DND-41 (cell line): ENCODE measurements at regions not wholly inside any gene's neighbourhood (a gene's known extent, or its start where the extent isn't known, plus 50 kb on each side); places are given as distances from the start of the nearest gene placed in this dataset.
A peak's percentile ranks its signal among the peaks of the same experiment; 100 is the strongest.

Experiments used
- ATAC-seq: fragments of 200-7000 bp; cut with Tn5 transposase; 3 replicates; pipeline ENCODE4 v1.9.1; 2021; ENCODE audit warnings: low read depth; ENCODE audit not compliant: insufficient read depth
- DNase-seq: peaks from one replicate; pipeline ENCODE4 v3.0.0-alpha.2; 2020
- H2AFZ ChIP-seq: 2 replicates; pipeline ENCODE4 v1.6.0; 2012; ENCODE audit warnings: low read depth, low read length
- H3K27ac ChIP-seq: 2 replicates; pipeline ENCODE4 v1.5.1; 2012; ENCODE audit warnings: low read length, inconsistent platforms
- H3K27me3 ChIP-seq: fragments of 200-600 bp; sonication (generic); 2 replicates; pipeline ENCODE4 v1.6.0; 2012; ENCODE audit warnings: low read length, mild to moderate bottlenecking, inconsistent platforms; ENCODE audit not compliant: insufficient read depth, poor library complexity
- H3K36me3 ChIP-seq: 2 replicates; pipeline ENCODE4 v1.5.1; 2012; ENCODE audit warnings: low read length, inconsistent platforms; ENCODE audit not compliant: insufficient read depth
- H3K4me1 ChIP-seq: 2 replicates; pipeline ENCODE4 v1.5.1; 2012; ENCODE audit warnings: mild to moderate bottlenecking, low read length; ENCODE audit not compliant: insufficient read depth
- H3K4me2 ChIP-seq: 2 replicates; pipeline ENCODE4 v1.6.0; 2012; ENCODE audit warnings: mild to moderate bottlenecking, moderate library complexity, low read length, inconsistent platforms; ENCODE audit not compliant: insufficient read depth
- H3K4me3 ChIP-seq, 2 experiments: fragments of 200-600 bp in 1 of 2; shearing (Covaris generic) in 1 of 2; 2 replicates each; pipeline ENCODE4 v1.5.1; 2012 to 2016; ENCODE audit warnings: inconsistent platforms in 2 of 2, low read length in 2 of 2, mild to moderate bottlenecking in 2 of 2, low read depth in 1 of 2, moderate library complexity in 1 of 2
- H3K79me2 ChIP-seq: 2 replicates; pipeline ENCODE4 v1.6.0; 2012; ENCODE audit warnings: low read length, inconsistent platforms; ENCODE audit not compliant: insufficient read depth
- H3K9ac ChIP-seq: 2 replicates; pipeline ENCODE4 v1.6.0; 2012; ENCODE audit warnings: low read depth, mild to moderate bottlenecking, inconsistent platforms, low read length, moderate library complexity
- H3K9me3 ChIP-seq: 2 replicates; pipeline ENCODE4 v1.5.1; 2012; ENCODE audit warnings: low read length, moderate library complexity, mild to moderate bottlenecking, inconsistent platforms; ENCODE audit not compliant: insufficient read depth, severe bottlenecking
- H4K20me1 ChIP-seq: 2 replicates; pipeline ENCODE4 v1.6.0; 2012; ENCODE audit warnings: low read length; ENCODE audit not compliant: insufficient read depth
- CTCF ChIP-seq: IDR thresholded peaks from 2 replicates; pipeline ENCODE4 v1.5.1; 2012; ENCODE audit warnings: borderline replicate concordance, low read length, moderate library complexity, mild to moderate bottlenecking; ENCODE audit not compliant: poor library complexity, severe bottlenecking; ENCODE audit errors: extremely low read depth
- EZH2 ChIP-seq: IDR thresholded peaks from 3 replicates; pipeline ENCODE4 v1.6.1; 2012; ENCODE audit warnings: borderline replicate concordance, low read depth, mild to moderate bottlenecking, moderate library complexity, low read length, inconsistent platforms; ENCODE audit not compliant: severe bottlenecking

GRCh38 chr4:152094970-152095700 lies 334.3 kb upstream of the GATB start:
- H3K4me3 ChIP-seq = no peak overlapping the region
- H4K20me1 ChIP-seq = no peaks in the 10 kb centered on the region
- H3K36me3 ChIP-seq = no peaks in the 10 kb centered on the region
- DNase-seq (peak; percentile 32), ATAC-seq (peak; percentile 28; the same call in 2 of the 3 replicates)
- H3K27me3 ChIP-seq = no peaks in the 10 kb centered on the region
- H2AFZ ChIP-seq = no peak overlapping the region
- no peaks in the 10 kb centered on the region for H3K79me2 ChIP-seq
- peaks cover 67% of the 10 kb centered on the region for H3K4me1 ChIP-seq
- H3K27ac ChIP-seq = peak overlapping the region; percentile 55
- no peak overlapping the region for H3K9ac ChIP-seq
- no peaks in the 10 kb centered on the region for H3K9me3 ChIP-seq
- TF ChIP-seq EZH2 = no peak
- TF ChIP-seq CTCF = no peak
- H3K4me2 ChIP-seq = no peak overlapping the region

GRCh38 chr4:152091405-152091804 lies 330.6 kb upstream of the GATB start:
- Histone ChIP-seq H2AFZ (no peak overlapping the region), H4K20me1 (no peaks in the 10 kb centered on the region), H3K4me1 (peaks cover 53% of the 10 kb centered on the region), H3K79me2 (no peaks in the 10 kb centered on the region), H3K4me3 (no peak overlapping the region), H3K36me3 (no peaks in the 10 kb centered on the region), H3K27ac (peak overlapping the region; percentile 74), H3K27me3 (no peaks in the 10 kb centered on the region), H3K4me2 (no peak overlapping the region), H3K9ac (no peak overlapping the region), H3K9me3 (no peaks in the 10 kb centered on the region)
- ATAC-seq = no peak
- no peak for DNase-seq
- no peak for TF ChIP-seq CTCF
- TF ChIP-seq EZH2 = no peak

GRCh38 chr4:152090543-152090942 lies 329.7 kb upstream of the GATB start:
- Histone ChIP-seq H2AFZ (peak overlapping the region; percentile 32; the same call in 1 of the 2 replicates), H3K9me3 (no peaks in the 10 kb centered on the region), H3K27ac (peak overlapping the region; percentile 74), H4K20me1 (no peaks in the 10 kb centered on the region), H3K9ac (no peak overlapping the region), H3K4me3 (no peak overlapping the region), H3K36me3 (no peaks in the 10 kb centered on the region), H3K4me1 (peaks cover 50% of the 10 kb centered on the region), H3K79me2 (no peaks in the 10 kb centered on the region), H3K4me2 (no peak overlapping the region), H3K27me3 (no peaks in the 10 kb centered on the region)
- ATAC-seq = peak; percentile 82
- DNase-seq = peak; percentile 69
- TF ChIP-seq EZH2 (no peak), CTCF (no peak)
